Thyroid gland (tissue), 4 donors: ENCODE measurements at regions not wholly inside any gene's neighbourhood (a gene's known extent, or its start where the extent isn't known, plus 50 kb on each side); places are given as distances from the start of the nearest gene placed in this dataset.
"Not testable (repeated sequence)": the region's sequence is repeated elsewhere in the genome, so short reads cannot be mapped to it uniquely, and the experiment has no call there.

ENCODE experiments used
- DNase-seq, 2 donors: peaks; one replicate each; pipeline ENCODE4 v3.0.0-alpha.2; 2019
- H3K27ac ChIP-seq, 3 donors: fragments of 200-600 bp; sonication (generic); 1 replicate in 2 of 3; 2 replicates in 1 of 3; pipeline ENCODE4 v1.5.1; 2016 to 2019; ENCODE audit warnings: mild to moderate bottlenecking in 1 of 3, moderate library complexity in 1 of 3
- H3K27me3 ChIP-seq: fragments of 200-600 bp; sonication (generic); one replicate; pipeline ENCODE4 v1.5.1; 2019
- H3K36me3 ChIP-seq, 2 donors: fragments of 200-600 bp; sonication (generic); one replicate each; pipeline ENCODE4 v1.5.1; 2016 to 2019
- H3K4me1 ChIP-seq, 2 donors: fragments of 200-600 bp; sonication (generic); one replicate each; pipeline ENCODE4 v1.5.1; 2017 to 2019
- H3K4me3 ChIP-seq, 3 donors: fragments of 200-600 bp; sonication (generic); replicated peaks in 1 of 3; 1 replicate in 2 of 3; 2 replicates in 1 of 3; pipeline ENCODE4 v1.5.1; 2016; ENCODE audit warnings: mild to moderate bottlenecking in 1 of 3
- H3K9me3 ChIP-seq: fragments of 200-600 bp; sonication (generic); one replicate; pipeline ENCODE4 v1.5.1; 2017
- CTCF ChIP-seq, 6 experiments: fragments of 200-600 bp in 3 of 6; fragments of 450-650 bp in 3 of 6; sonication (generic) in 3 of 6; IDR thresholded peaks; one replicate each; pipeline ENCODE4 v1.5.1; 2016 to 2019; ENCODE audit warnings: antibody characterized with exemption in 6 of 6, mild to moderate bottlenecking in 2 of 6, inconsistent platforms in 1 of 6, moderate library complexity in 1 of 6
- POLR2A ChIP-seq, 2 donors: fragments of 450-650 bp; IDR thresholded peaks; one replicate each; pipeline ENCODE4 v1.6.1; 2017; ENCODE audit warnings: antibody characterized with exemption in 2 of 2, mild to moderate bottlenecking in 2 of 2, moderate library complexity in 1 of 2
- WGBS, 2 donors: methylation state at CpG; one replicate each; pipeline ENCODE4 v1.1.5; 2017; 5-methylcytosine and 5-hydroxymethylcytosine counted together
- intact Hi-C: fragments of 100-400 bp; cut with DNase I; formaldehyde crosslinking; loops from one replicate; pipeline ENCODE4 v1.15.1; 2023

- no peak overlapping the region for H3K27ac ChIP-seq
- DNase-seq: no peak
- TF ChIP-seq POLR2A (IDR thresholded peaks at IDR 0.05): no peak
- TF ChIP-seq CTCF (IDR thresholded peaks at IDR 0.05): no peak
These were observed 346.3 kb upstream of the SULF2 start for GRCh38 chr20:48131581-48131980.

GRCh38 chr20:48129345-48129942 lies 344.2 kb upstream of the SULF2 start:
- Histone ChIP-seq H3K27ac (no peak overlapping the region), H3K4me1 (no peaks in the 10 kb centered on the region), H3K27me3 (no peaks in the 10 kb centered on the region), H3K4me3 (no peak overlapping the region), H3K36me3 (no peaks in the 10 kb centered on the region), H3K9me3 (no peaks in the 10 kb centered on the region)
- no peak for DNase-seq
- 55 to 56% methylated on average over 5 of the region's 5 CpGs for WGBS, 2 donors
- TF ChIP-seq CTCF (IDR thresholded peaks at IDR 0.05): no peak
- no peak for TF ChIP-seq POLR2A (IDR thresholded peaks at IDR 0.05)
- intact Hi-C loops: no loop called here

More at GRCh38 chr20:48131581-48131980, 346.3 kb upstream of the SULF2 start:
- WGBS, 2 donors: 67 to 73% methylated on average over 3 of the region's 3 CpGs
- intact Hi-C loops: no loop called here
- no peaks in the 10 kb centered on the region for H3K9me3 ChIP-seq
- H3K4me3 ChIP-seq: no peak overlapping the region
- H3K4me1 ChIP-seq: no peaks in the 10 kb centered on the region
- H3K36me3 ChIP-seq: no peaks in the 10 kb centered on the region
- H3K27me3 ChIP-seq: no peaks in the 10 kb centered on the region

GRCh38 chr20:48128436-48128835 lies 343.2 kb upstream of the SULF2 start:
- Histone ChIP-seq H3K4me1 (no peaks in the 10 kb centered on the region), H3K9me3 (no peaks in the 10 kb centered on the region), H3K36me3 (no peaks in the 10 kb centered on the region), H3K27ac (no peak overlapping the region), H3K4me3 (no peak overlapping the region), H3K27me3 (no peaks in the 10 kb centered on the region)
- WGBS, 2 donors: 69 to 77% methylated on average over 3 of the region's 3 CpGs
- no peak for TF ChIP-seq CTCF (IDR thresholded peaks at IDR 0.05)
- TF ChIP-seq POLR2A (IDR thresholded peaks at IDR 0.05): no peak
- intact Hi-C loops: no loop called here
- DNase-seq: no peak

GRCh38 chr20:48127964-48128363 lies 342.7 kb upstream of the SULF2 start:
- intact Hi-C loops, H3K27me3 ChIP-seq, H3K9me3 ChIP-seq, H3K27ac ChIP-seq, DNase-seq, H3K36me3 ChIP-seq, H3K4me3 ChIP-seq, H3K4me1 ChIP-seq: not testable (repeated sequence)
- WGBS, 2 donors: 75 to 87% methylated on average over 10 of the region's 10 CpGs

GRCh38 chr20:48127133-48127532 lies 341.9 kb upstream of the SULF2 start:
- intact Hi-C loops, DNase-seq, H3K36me3 ChIP-seq, H3K27ac ChIP-seq, H3K4me3 ChIP-seq, H3K4me1 ChIP-seq, H3K27me3 ChIP-seq, H3K9me3 ChIP-seq: not testable (repeated sequence)
- WGBS, 2 donors: 84 to 95% methylated on average over 11 to 13 of the region's 13 CpGs

GRCh38 chr20:48126227-48126740 lies 341.0 kb upstream of the SULF2 start:
- no peaks in the 10 kb centered on the region for H3K27me3 ChIP-seq
- 52 to 56% methylated on average over 8 of the region's 8 CpGs for WGBS, 2 donors
- intact Hi-C loops: no loop called here
- H3K9me3 ChIP-seq: no peaks in the 10 kb centered on the region
- no peaks in the 10 kb centered on the region for H3K36me3 ChIP-seq
- H3K4me3 ChIP-seq: no peak overlapping the region
- H3K4me1 ChIP-seq: no peaks in the 10 kb centered on the region
- TF ChIP-seq POLR2A (IDR thresholded peaks at IDR 0.05): no peak
- TF ChIP-seq CTCF (IDR thresholded peaks at IDR 0.05): no peak
- DNase-seq: no peak
- no peak overlapping the region for H3K27ac ChIP-seq
